Activated T-helper 2 cell treated with anti-CD3 and anti-CD28 coated beads, Interferon-gamma antibody, Interleukin-2, Interleukin-4, amounts not matched to agents 10 μg/mL and 5 μg/mL and 100 μg/mL, durations not matched to agents 14 hours and 24 hours and 36 hours (primary cell): ENCODE measurements at regions not wholly inside any gene's neighbourhood (a gene's known extent, or its start where the extent isn't known, plus 50 kb on each side); places are given as distances from the start of the nearest gene placed in this dataset.

ENCODE experiments used
- DNase-seq: peaks from one replicate; pipeline ENCODE4 v3.0.0; 2021; ENCODE audit warnings: low spot score
- H3K27ac Mint-ChIP-seq: one replicate; pipeline ENCODE4 v1.8.0; 2021; ENCODE audit warnings: mixed read lengths
- H3K27me3 Mint-ChIP-seq: one replicate; pipeline ENCODE4 v1.8.0; 2021; ENCODE audit warnings: low read depth, mixed read lengths
- H3K36me3 Mint-ChIP-seq: one replicate; pipeline ENCODE4 v1.8.0; 2021; ENCODE audit warnings: low read depth, mixed read lengths
- H3K4me1 Mint-ChIP-seq: one replicate; pipeline ENCODE4 v1.8.0; 2021; ENCODE audit warnings: low read depth, mixed read lengths
- H3K4me3 Mint-ChIP-seq: one replicate; pipeline ENCODE4 v1.8.0; 2021; ENCODE audit warnings: low read depth, mild to moderate bottlenecking, moderate library complexity, mixed read lengths
- H3K9me3 Mint-ChIP-seq: one replicate; pipeline ENCODE4 v1.8.0; 2021; ENCODE audit warnings: mixed read lengths
- intact Hi-C: fragments of 100-400 bp; cut with micrococcal nuclease; formaldehyde crosslinking; loops from one replicate; pipeline ENCODE4 v1.15.1; 2023

GRCh38 chr3:152728231-152728980 is 106.5 kb upstream of the P2RY1 start:
- no peak for DNase-seq
- no peak overlapping the region for H3K4me3 Mint-ChIP-seq
- peaks cover 5% of the 10 kb centered on the region for H3K4me1 Mint-ChIP-seq
- H3K36me3 Mint-ChIP-seq, result no peaks in the 10 kb centered on the region
- H3K27me3 Mint-ChIP-seq, result peaks cover 2% of the 10 kb centered on the region
- intact Hi-C loops, result no loop called here
- no peak overlapping the region for H3K27ac Mint-ChIP-seq
- peaks cover 5% of the 10 kb centered on the region for H3K9me3 Mint-ChIP-seq

DNA sequence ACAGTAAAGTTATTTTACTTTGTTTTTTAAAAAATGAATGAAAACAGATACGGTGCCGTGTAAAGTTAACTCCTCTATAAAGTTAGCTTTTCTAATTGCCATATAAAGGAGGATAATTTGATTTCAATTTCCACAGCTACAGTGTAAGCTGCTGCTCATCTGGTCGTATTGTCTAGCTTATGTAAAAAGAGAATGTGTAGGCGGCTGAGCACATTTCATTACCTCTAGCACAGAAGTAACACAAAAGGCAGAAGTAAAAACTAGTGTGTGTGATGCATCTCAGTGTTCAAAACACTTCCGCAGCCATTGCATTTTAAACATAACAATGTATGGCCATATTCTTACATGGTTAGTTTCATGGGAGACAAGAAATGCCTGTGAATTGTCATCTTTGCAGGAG is 105.0 kb upstream of the P2RY1 start:
- Mint-ChIP-seq H3K27me3 (peaks cover 10% of the 10 kb centered on the region), H3K27ac (no peak overlapping the region), H3K4me3 (no peak overlapping the region), H3K9me3 (peaks cover 5% of the 10 kb centered on the region), H3K4me1 (peaks cover 5% of the 10 kb centered on the region), H3K36me3 (no peaks in the 10 kb centered on the region)
- DNase-seq, result no peak
- intact Hi-C loops, result loop anchor here (10.0 kb wide), 1 partner anchor 105 kb away; the partner anchor contains the start of gene P2RY1

DNA sequence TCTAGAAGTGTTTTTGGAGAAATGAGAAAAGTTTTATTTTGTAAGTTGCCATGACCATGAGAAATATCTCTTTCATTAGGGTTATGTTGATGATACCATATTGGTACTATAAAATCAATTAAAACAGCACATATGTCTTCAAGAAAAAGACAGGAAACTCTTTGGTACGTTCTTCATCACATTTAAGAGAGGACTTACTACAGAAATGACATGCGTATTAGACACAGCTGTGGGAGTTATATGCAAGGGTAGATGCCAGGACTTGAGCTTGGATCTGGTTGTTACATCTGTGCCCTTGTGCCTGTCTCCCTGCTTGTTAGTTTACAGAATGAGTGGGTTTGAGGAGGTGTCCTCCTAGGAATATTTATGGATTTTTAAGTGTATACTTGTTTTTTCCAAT is 103.4 kb upstream of the P2RY1 start:
- DNase-seq, result no peak
- Mint-ChIP-seq H3K36me3 (no peaks in the 10 kb centered on the region), H3K4me3 (no peak overlapping the region), H3K27ac (no peak overlapping the region), H3K9me3 (no peaks in the 10 kb centered on the region), H3K27me3 (peaks cover 14% of the 10 kb centered on the region), H3K4me1 (peaks cover 5% of the 10 kb centered on the region)
- intact Hi-C loops, result loop anchor here (10.0 kb wide), 1 partner anchor 103 kb away; the partner anchor contains the start of gene P2RY1

DNA sequence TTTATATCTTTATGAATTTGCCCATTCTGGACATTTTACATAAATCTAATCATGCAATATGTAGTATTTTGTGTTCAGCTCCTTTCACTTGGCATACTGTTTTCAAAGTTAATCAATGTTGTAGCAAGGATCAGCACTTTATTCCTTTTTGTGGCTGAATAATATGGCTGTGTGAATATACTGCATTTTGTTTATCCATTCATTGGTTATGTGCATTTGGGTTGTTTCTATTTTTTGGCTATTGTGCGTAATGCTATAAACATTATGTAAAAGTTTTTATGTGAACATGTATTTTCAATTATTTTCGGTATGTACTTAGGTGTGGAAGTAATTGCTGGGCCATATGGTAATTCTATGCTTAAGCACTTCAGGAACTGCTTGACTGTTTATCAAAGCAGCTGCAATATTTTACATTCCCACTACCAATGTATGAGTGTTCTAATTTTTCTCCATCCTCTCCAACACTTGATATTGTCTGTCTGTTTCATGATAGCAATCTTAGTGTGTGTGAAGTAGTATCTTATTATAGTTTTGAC is 101.3 kb upstream of the P2RY1 start:
- peaks cover 15% of the 10 kb centered on the region for H3K27me3 Mint-ChIP-seq

DNA sequence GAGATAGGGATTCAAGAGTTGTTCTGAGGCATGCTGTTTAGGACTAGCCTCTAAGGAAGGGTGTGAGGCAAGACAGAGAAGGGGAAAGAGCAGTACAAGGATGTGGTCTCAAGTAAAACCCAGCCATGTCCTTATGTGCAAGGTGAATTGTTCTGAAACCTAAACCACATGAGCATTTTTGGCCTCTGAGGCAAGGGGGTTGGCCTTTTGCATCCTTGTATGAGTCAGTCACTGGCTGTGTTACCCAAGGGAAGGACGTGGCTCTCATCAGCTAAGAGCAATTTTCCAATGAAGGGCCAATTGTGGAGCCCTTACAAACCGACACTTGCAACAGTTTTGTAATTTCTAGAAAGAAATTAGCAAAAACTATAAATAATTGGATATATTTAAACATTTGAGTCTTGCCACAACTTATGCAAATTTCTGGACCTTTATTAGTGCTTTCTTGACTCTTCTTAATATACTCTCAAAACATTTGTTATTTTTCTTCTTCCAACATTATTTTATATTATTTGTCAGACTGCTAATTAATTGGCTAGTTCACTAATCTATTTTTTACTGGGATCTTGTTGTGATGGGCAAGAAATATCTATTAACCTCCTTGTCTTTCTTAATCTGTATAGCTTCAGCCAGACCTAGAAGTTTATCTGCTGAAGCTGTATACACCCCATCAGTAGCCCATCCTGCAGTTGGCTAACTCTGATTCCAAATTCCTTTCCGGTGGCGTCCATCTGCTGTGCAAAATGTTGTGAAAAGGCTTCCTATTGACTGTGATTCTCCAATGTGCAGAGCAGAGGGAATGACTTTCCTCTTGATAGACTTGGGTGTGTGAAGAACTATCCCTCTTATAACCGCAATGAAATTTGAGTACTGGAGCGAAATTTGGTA is 97.7 kb upstream of the P2RY1 start:
- no peaks in the 10 kb centered on the region for H3K9me3 Mint-ChIP-seq
- DNase-seq, result peak; percentile 15
- intact Hi-C loops, result loop anchor here (1.0 to 10.0 kb wide), 2 partner anchors 44 to 98 kb away; partner anchors contain the start of gene P2RY1
- H3K27ac Mint-ChIP-seq, result no peak overlapping the region
- H3K4me1 Mint-ChIP-seq, result peaks cover 17% of the 10 kb centered on the region
- H3K27me3 Mint-ChIP-seq, result peaks cover 21% of the 10 kb centered on the region
- H3K4me3 Mint-ChIP-seq, result no peak overlapping the region
- H3K36me3 Mint-ChIP-seq, result no peaks in the 10 kb centered on the region

More for the DNA sequence above, 101.3 kb upstream of the P2RY1 start:
- H3K4me1 Mint-ChIP-seq, result peaks cover 18% of the 10 kb centered on the region
- no peaks in the 10 kb centered on the region for H3K36me3 Mint-ChIP-seq
- H3K4me3 Mint-ChIP-seq, result no peak overlapping the region
- DNase-seq, result no peak
- intact Hi-C loops, result loop anchor here (10.0 kb wide), 1 partner anchor 101 kb away; the partner anchor contains the start of gene P2RY1
- no peak overlapping the region for H3K27ac Mint-ChIP-seq
- H3K9me3 Mint-ChIP-seq, result no peaks in the 10 kb centered on the region

DNA sequence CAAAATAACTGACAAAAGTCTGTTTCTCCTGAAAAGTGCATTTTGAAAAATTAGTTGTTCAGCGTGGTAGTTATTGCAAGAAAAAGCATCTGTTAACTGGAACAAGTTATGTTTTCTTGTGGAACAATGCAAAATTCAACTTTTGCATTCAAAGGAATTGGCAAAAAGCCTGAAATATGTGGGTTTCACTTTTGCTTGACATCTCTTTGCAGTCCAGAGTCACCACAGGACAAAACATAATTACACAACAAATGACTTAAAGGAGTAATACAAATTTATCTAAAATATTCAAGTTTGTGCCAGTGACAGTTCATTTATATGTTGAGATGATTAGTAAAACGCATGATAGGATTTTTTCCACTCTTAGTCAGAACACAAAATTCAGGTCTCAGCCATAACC is 96.3 kb upstream of the P2RY1 start:
- Mint-ChIP-seq H3K36me3 (no peaks in the 10 kb centered on the region), H3K9me3 (no peaks in the 10 kb centered on the region), H3K4me3 (no peak overlapping the region), H3K27ac (no peak overlapping the region), H3K4me1 (peaks cover 17% of the 10 kb centered on the region), H3K27me3 (peaks cover 22% of the 10 kb centered on the region)
- intact Hi-C loops, result loop anchor here (10.0 kb wide), 1 partner anchor 96 kb away; the partner anchor contains the start of gene P2RY1
- DNase-seq, result no peak

- H3K27me3 Mint-ChIP-seq, result peaks cover 11% of the 10 kb centered on the region
- peaks cover 4% of the 10 kb centered on the region for H3K9me3 Mint-ChIP-seq
- H3K4me1 Mint-ChIP-seq, result peaks cover 9% of the 10 kb centered on the region
- H3K4me3 Mint-ChIP-seq, result no peak overlapping the region
- H3K27ac Mint-ChIP-seq, result no peak overlapping the region
- no peaks in the 10 kb centered on the region for H3K36me3 Mint-ChIP-seq
- DNase-seq, result no peak
- intact Hi-C loops, result no loop called here
Observed at GRCh38 chr3:152742368-152743347, 92.3 kb upstream of the P2RY1 start.

DNA sequence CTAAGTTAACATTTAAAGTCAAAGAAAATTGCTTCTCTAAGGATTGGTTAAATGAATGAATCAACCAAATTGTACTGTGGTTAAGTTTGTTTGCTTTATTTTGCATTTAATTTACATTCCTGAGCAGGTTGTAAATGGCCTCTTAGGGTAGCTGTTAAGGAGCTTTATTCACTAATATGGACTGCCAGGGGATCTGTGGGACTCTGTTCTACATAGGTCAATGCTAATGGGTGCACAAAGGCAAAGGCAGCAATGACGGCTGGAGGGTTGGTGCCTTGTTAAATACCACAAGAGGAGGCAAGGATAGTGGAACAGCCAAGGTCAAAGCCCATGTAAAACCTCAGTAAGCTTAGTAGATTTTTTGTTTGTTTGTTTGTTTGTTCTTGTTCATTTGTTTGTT is 89.3 kb upstream of the P2RY1 start:
- H3K27me3 Mint-ChIP-seq, result peaks cover 6% of the 10 kb centered on the region
- H3K36me3 Mint-ChIP-seq, result no peaks in the 10 kb centered on the region
- intact Hi-C loops, result no loop called here
- no peak overlapping the region for H3K27ac Mint-ChIP-seq
- H3K4me1 Mint-ChIP-seq, result no peaks in the 10 kb centered on the region
- DNase-seq, result no peak
- no peak overlapping the region for H3K4me3 Mint-ChIP-seq
- H3K9me3 Mint-ChIP-seq, result peaks cover 18% of the 10 kb centered on the region

DNA sequence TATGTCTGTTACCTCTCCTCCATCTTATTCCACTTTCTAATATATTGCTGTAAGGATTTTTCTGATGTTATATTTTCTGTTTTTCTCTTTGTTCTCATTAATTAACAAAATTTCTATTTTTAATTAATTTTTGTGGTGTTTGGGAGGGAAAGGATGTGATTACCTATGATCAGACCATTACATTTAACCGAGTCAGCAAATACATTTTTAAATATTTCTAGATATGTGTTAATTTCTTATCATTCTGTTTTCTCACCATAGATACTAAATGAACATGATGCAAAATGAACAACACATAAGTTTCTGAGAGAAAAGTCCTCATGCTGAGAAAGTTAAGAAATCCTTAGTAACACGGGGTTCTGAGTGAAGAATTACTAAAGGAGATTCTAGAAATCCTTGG is 80.6 kb upstream of the P2RY1 start:
- H3K27me3 Mint-ChIP-seq, result peaks cover 4% of the 10 kb centered on the region
- DNase-seq, result no peak
- no peak overlapping the region for H3K4me3 Mint-ChIP-seq
- no peaks in the 10 kb centered on the region for H3K4me1 Mint-ChIP-seq
- H3K9me3 Mint-ChIP-seq, result peaks cover 9% of the 10 kb centered on the region
- H3K27ac Mint-ChIP-seq, result no peak overlapping the region
- intact Hi-C loops, result no loop called here
- no peaks in the 10 kb centered on the region for H3K36me3 Mint-ChIP-seq

- no peaks in the 10 kb centered on the region for H3K36me3 Mint-ChIP-seq
- peaks cover 2% of the 10 kb centered on the region for H3K27me3 Mint-ChIP-seq
- H3K4me3 Mint-ChIP-seq, result no peak overlapping the region
- no peaks in the 10 kb centered on the region for H3K4me1 Mint-ChIP-seq
- no peak overlapping the region for H3K27ac Mint-ChIP-seq
- no peak for DNase-seq
- intact Hi-C loops, result no loop called here
- no peaks in the 10 kb centered on the region for H3K9me3 Mint-ChIP-seq
Observed at GRCh38 chr3:152756807-152757206, 78.1 kb upstream of the P2RY1 start.

DNA sequence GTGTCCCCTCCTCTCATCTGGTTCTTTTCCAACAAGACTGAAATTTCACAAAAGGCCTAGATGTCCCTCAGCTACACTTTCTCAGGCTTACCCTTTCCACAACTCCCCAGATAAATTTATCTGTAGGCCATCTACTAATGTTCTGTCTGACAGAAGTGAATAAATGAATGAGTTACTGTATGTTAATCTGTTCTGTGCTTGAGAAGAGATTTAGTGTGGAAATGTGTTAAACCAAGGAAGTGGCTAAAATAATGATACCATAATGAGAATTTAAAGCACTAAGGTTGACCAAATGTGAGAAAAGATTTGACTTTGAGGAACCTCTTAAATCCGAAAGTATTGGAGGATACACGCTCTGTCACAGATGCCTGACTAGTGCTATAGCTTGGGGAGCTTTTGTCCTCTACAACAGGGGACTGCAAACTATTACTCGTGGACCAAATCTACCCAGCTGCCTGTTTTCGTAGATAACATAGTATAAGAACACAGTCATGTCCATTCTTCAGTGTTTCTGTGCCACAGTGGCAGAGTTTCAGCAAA is 74.8 kb upstream of the P2RY1 start:
- H3K36me3 Mint-ChIP-seq, result no peaks in the 10 kb centered on the region
- H3K9me3 Mint-ChIP-seq, result peaks cover 8% of the 10 kb centered on the region
- intact Hi-C loops, result no loop called here
- DNase-seq, result no peak
- H3K4me1 Mint-ChIP-seq, result no peaks in the 10 kb centered on the region
- H3K27ac Mint-ChIP-seq, result no peak overlapping the region
- H3K27me3 Mint-ChIP-seq, result no peaks in the 10 kb centered on the region
- no peak overlapping the region for H3K4me3 Mint-ChIP-seq

GRCh38 chr3:152760591-152760990 is 74.3 kb upstream of the P2RY1 start:
- Mint-ChIP-seq H3K9me3 (peaks cover 12% of the 10 kb centered on the region), H3K27ac (no peak overlapping the region), H3K27me3 (no peaks in the 10 kb centered on the region), H3K4me1 (no peaks in the 10 kb centered on the region), H3K4me3 (no peak overlapping the region), H3K36me3 (no peaks in the 10 kb centered on the region)
- intact Hi-C loops, result no loop called here
- DNase-seq, result no peak
